ENCODE measurements at regions not wholly inside any gene's neighbourhood (a gene's known extent, or its start where the extent isn't known, plus 50 kb on each side); places are given as distances from the start of the nearest gene placed in this dataset.

DNA sequence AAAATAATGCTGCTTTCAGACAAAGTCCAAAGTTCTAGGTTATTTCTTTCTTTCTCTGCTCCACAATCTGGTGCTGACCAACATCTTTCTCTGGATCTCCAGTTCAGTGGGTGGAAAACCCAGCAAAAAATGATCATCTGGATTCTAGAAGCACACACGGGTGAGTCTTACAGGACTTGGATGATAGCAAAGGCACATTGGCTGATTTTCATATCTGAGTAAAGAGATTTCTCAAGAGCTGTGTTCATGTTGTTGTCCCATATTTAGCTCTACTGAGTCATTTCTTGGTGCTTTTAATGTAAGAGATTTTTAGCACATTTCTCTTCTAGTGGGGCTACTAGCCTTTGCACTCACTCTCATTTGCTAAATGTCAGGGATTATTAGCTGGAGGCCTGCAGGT lies 336.7 kb downstream of the GALC start:
- TF ChIP-seq, protein P1, sequence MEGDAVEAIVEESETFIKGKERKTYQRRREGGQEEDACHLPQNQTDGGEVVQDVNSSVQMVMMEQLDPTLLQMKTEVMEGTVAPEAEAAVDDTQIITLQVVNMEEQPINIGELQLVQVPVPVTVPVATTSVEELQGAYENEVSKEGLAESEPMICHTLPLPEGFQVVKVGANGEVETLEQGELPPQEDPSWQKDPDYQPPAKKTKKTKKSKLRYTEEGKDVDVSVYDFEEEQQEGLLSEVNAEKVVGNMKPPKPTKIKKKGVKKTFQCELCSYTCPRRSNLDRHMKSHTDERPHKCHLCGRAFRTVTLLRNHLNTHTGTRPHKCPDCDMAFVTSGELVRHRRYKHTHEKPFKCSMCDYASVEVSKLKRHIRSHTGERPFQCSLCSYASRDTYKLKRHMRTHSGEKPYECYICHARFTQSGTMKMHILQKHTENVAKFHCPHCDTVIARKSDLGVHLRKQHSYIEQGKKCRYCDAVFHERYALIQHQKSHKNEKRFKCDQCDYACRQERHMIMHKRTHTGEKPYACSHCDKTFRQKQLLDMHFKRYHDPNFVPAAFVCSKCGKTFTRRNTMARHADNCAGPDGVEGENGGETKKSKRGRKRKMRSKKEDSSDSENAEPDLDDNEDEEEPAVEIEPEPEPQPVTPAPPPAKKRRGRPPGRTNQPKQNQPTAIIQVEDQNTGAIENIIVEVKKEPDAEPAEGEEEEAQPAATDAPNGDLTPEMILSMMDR (IDR thresholded peaks at IDR 0.05; ENCODE audit: poor library complexity, severe bottlenecking): no peak
- TF ChIP-seq REST (IDR thresholded peaks at IDR 0.05; ENCODE audit: borderline replicate concordance): no peak
